GM13977 (cell line): ENCODE measurements at regions not wholly inside any gene's neighbourhood (a gene's known extent, or its start where the extent isn't known, plus 50 kb on each side); places are given as distances from the start of the nearest gene placed in this dataset.

Experiments
- DNase-seq: peaks from one replicate; pipeline ENCODE4 v3.0.0; 2012; ENCODE audit warnings: low spot score
- CTCF ChIP-seq: IDR thresholded peaks from 2 replicates; pipeline ENCODE4 v1.5.1; 2012; ENCODE audit warnings: mild to moderate bottlenecking, control low read depth; ENCODE audit not compliant: insufficient read depth; ENCODE audit errors: extremely low read depth, missing control alignments
- in situ Hi-C: fragments of 300-500 bp; cut with MboI; formaldehyde crosslinking; loops from one replicate; pipeline ENCODE4 v1.12.0; 2022; ENCODE audit warnings: low sequenced_read_pairs, low pct_unique_long_range_greater_than_20kb, mixed read lengths, inconsistent platforms; ENCODE audit not compliant: unreplicated experiment

DNA sequence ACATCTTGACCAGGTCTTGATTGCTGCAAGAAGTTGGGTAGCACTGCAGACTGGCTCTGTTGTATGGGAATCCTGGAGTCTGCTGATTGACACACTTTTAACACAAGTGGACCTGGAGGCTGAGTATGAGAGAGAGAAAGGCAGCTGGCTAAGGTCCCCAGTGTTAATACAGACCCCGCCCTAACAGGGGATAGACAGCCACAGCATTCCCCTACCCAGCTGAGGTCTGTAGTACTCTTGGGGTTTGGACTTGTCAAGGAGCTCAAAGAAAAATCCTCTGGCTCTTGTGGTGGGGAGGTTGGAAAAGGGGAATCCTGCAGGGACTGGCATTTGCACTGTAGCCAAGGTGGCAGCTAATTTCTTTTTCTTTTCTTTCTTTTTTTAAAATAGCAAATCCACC lies 192.7 kb downstream of the ZNF621 start:
- TF ChIP-seq CTCF: no peak
- in situ Hi-C loops: no loop called here
- no peak for DNase-seq

DNA sequence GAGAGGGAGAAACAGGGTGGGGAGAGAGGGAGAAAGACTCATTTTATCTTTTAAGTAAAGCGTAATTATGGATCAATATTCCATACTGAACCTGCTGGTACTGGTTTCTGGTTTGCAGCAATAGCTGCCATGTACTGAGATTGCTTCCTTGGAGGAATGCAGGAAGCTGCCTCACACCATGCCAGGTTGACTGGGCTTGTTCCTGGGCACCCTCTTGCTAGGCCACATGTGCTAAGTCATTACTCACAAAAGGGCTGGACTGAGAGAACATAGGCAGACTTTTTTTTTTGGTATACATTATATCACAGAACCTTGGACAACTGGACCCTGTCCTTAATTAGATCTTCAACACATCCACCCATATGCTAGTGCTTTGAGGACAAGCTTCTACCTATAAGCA lies 193.4 kb downstream of the ZNF621 start:
- in situ Hi-C loops: no loop called here
- no peak for DNase-seq
- TF ChIP-seq CTCF: no peak

- no peak for TF ChIP-seq CTCF
- peak; percentile 64 for DNase-seq
- in situ Hi-C loops: no loop called here
Observed at GRCh38 chr3:40718681-40719080, 193.9 kb downstream of the ZNF621 start.

- in situ Hi-C loops: no loop called here
- no peak for DNase-seq
- no peak for TF ChIP-seq CTCF
Observed at GRCh38 chr3:40719660-40720287, 195.0 kb downstream of the ZNF621 start.

DNA sequence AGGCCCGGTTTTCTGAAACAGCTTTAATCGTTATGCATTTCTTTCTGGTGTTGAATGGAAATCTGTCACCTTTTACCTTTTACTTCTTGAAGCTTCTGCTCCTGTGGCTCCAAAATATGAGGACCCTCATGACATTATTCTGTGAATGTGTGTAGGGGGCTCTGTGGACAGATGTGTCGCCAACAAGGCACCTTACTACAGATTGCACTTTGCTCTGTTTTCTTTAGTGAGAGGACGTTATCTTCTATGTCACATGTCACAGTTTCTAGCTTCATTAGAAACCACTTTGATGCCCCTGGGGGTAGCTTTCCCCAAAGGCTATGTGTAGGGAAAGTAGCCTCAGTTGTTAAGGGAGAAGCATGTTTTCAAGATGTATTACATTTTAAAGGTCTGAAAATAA lies 195.6 kb downstream of the ZNF621 start:
- DNase-seq: no peak
- in situ Hi-C loops: no loop called here
- no peak for TF ChIP-seq CTCF

GRCh38 chr3:40720863-40721262 lies 196.1 kb downstream of the ZNF621 start:
- in situ Hi-C loops: no loop called here
- DNase-seq: no peak
- no peak for TF ChIP-seq CTCF

- no peak for TF ChIP-seq CTCF
- in situ Hi-C loops: no loop called here
- DNase-seq: no peak
Observed at GRCh38 chr3:40723083-40723660, 198.4 kb downstream of the ZNF621 start.
